ENCODE measurements at regions not wholly inside any gene's neighbourhood (a gene's known extent, or its start where the extent isn't known, plus 50 kb on each side); places are given as distances from the start of the nearest gene placed in this dataset.

DNA sequence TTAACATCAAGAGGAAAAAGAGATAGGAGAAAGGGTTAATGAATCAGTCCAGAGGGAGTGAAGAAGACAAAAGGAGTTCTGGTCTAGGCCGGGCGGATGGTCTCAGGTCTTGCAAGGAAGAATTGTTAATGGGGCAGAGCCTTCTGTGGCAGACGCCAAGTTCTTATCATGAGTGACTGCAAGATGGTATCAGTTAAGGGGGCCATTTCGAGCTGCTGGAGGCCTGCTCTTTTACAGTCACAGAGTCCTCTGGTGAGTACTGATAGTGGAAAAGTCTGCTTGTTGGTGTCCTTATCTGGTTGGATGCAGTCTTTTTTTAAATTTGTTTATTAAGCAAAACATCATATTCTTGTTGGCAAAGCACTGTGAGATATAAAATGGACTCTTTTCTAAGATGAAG, 590.9 kb upstream of the SGCG start:
- Mint-ChIP-seq H3K4me3 (no peak overlapping the region), H3K9me3 (peaks cover 3 to 12% of the 10 kb centered on the region in 2 experiments; a peak in 2 of 5 replicates), H3K4me1 (no peaks in the 10 kb centered on the region), H3K27me3 (ENCODE audit: low read depth) (no peaks in the 10 kb centered on the region), H3K36me3 (ENCODE audit: insufficient read depth in 1 of 3, low read depth in 3 of 3) (no peaks in the 10 kb centered on the region; a peak in 1 of 7 replicates), H3K27ac (no peak overlapping the region)
- H4K8ac ChIP-seq (replicated peaks; ENCODE audit: insufficient read length, low read depth, low read length), result no peak overlapping the region
- no peaks in the 10 kb centered on the region for H4K20me1 ChIP-seq (ENCODE audit: control insufficient read depth, insufficient read depth, insufficient read length)
- WGBS (ENCODE audit: extremely low coverage, insufficient read length, low lambda C conversion rate), result no CpG with 5 or more reads among the region's 4 CpGs
- no peak overlapping the region for H3T11ph ChIP-seq (ENCODE audit: low read length)
- H3K4ac ChIP-seq (ENCODE audit: low read depth, low read length), result no peak overlapping the region
- no peak overlapping the region for H4K91ac ChIP-seq (ENCODE audit: insufficient read length, low read depth, low read length)
- H3K14ac ChIP-seq (ENCODE audit: insufficient read depth, low read length), result no peak overlapping the region
- no peak overlapping the region for H3K4me2 ChIP-seq (ENCODE audit: insufficient read depth, insufficient read length, low read length)
- H2AFZ ChIP-seq (ENCODE audit: low read length), result no peak overlapping the region
- TF ChIP-seq, protein P1, sequence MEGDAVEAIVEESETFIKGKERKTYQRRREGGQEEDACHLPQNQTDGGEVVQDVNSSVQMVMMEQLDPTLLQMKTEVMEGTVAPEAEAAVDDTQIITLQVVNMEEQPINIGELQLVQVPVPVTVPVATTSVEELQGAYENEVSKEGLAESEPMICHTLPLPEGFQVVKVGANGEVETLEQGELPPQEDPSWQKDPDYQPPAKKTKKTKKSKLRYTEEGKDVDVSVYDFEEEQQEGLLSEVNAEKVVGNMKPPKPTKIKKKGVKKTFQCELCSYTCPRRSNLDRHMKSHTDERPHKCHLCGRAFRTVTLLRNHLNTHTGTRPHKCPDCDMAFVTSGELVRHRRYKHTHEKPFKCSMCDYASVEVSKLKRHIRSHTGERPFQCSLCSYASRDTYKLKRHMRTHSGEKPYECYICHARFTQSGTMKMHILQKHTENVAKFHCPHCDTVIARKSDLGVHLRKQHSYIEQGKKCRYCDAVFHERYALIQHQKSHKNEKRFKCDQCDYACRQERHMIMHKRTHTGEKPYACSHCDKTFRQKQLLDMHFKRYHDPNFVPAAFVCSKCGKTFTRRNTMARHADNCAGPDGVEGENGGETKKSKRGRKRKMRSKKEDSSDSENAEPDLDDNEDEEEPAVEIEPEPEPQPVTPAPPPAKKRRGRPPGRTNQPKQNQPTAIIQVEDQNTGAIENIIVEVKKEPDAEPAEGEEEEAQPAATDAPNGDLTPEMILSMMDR (conservative IDR thresholded peaks at IDR 0.05), result no peak
- no peaks in the 10 kb centered on the region for H3K79me1 ChIP-seq (ENCODE audit: insufficient read depth, low read depth, low read length, poor library complexity, severe bottlenecking)
- H3K23ac ChIP-seq (ENCODE audit: insufficient read length, low read depth, low read length), result no peak overlapping the region
- no peak overlapping the region for H3K27ac ChIP-seq (ENCODE audit: insufficient read length, low read depth, low read length)
- no peaks in the 10 kb centered on the region for H3K23me2 ChIP-seq (ENCODE audit: insufficient read length, low read depth, low read length, poor library complexity, severe bottlenecking)
- no peak overlapping the region for H2BK20ac ChIP-seq (ENCODE audit: low read depth, low read length, poor library complexity, severe bottlenecking)
- no peaks in the 10 kb centered on the region for H3K79me2 ChIP-seq (ENCODE audit: insufficient read depth, low read length)
- no peak overlapping the region for H2BK120ac ChIP-seq (ENCODE audit: low read depth, low read length, poor library complexity, severe bottlenecking)
- H3K9me3 ChIP-seq (ENCODE audit: control insufficient read depth, low read depth, low read length), result no peaks in the 10 kb centered on the region
- H2BK15ac ChIP-seq (ENCODE audit: low read depth, low read length), result no peak overlapping the region
- no peak overlapping the region for H4K5ac ChIP-seq (ENCODE audit: insufficient read length, low read depth, low read length)
- H2BK12ac ChIP-seq (ENCODE audit: insufficient read length, low read depth, low read length), result no peak overlapping the region
- H3K9ac ChIP-seq (ENCODE audit: extremely low read depth, insufficient read length, low read length), result no peak overlapping the region
- no peak for DNase-seq
- H3K27me3 ChIP-seq (ENCODE audit: insufficient read depth, low read length), result no peaks in the 10 kb centered on the region
- H3K18ac ChIP-seq (ENCODE audit: insufficient read length, low read depth, low read length), result no peak overlapping the region
- no peak overlapping the region for H3K56ac ChIP-seq (ENCODE audit: insufficient read length, low read depth, low read length)
- no peaks in the 10 kb centered on the region for H3K4me1 ChIP-seq (ENCODE audit: insufficient read depth, low read length)
- no peak overlapping the region for H2BK5ac ChIP-seq (ENCODE audit: insufficient read length, low read length)
- no peak overlapping the region for H2AK5ac ChIP-seq (ENCODE audit: insufficient read length, low read length)
